Ovary (tissue), 3 donors: ENCODE measurements at regions not wholly inside any gene's neighbourhood (a gene's known extent, or its start where the extent isn't known, plus 50 kb on each side); places are given as distances from the start of the nearest gene placed in this dataset.

Source experiments
- CTCF ChIP-seq, 3 donors: fragments of 450-650 bp in 2 of 3; fragments of 200-600 bp in 1 of 3; IDR thresholded peaks; one replicate each; pipeline versions ENCODE4 v1.5.1 to v1.8.0; 2016 to 2022; ENCODE audit warnings: antibody characterized with exemption in 3 of 3, mild to moderate bottlenecking in 1 of 3
- POLR2A ChIP-seq: fragments of 450-650 bp; IDR thresholded peaks from one replicate; pipeline ENCODE4 v1.6.1; 2017; ENCODE audit warnings: antibody characterized with exemption, mild to moderate bottlenecking, moderate library complexity
- donor health status: DM: no; HTN: no; CAD: no.

GRCh38 chr2:209095432-209095831 lies 328.4 kb upstream of the MAP2 start:
- no peak for TF ChIP-seq CTCF (IDR thresholded peaks at IDR 0.05)
- TF ChIP-seq POLR2A, result no peak
